T-cell (primary cell): ENCODE measurements at regions not wholly inside any gene's neighbourhood (a gene's known extent, or its start where the extent isn't known, plus 50 kb on each side); places are given as distances from the start of the nearest gene placed in this dataset.

ENCODE experiments used
- ATAC-seq, 4 experiments: fragments of 200-7000 bp in 3 of 4; fragments of 150-1000 bp in 1 of 4; cut with Tn5 transposase; replicated peaks in 1 of 4; 1 replicate in 3 of 4; 2 replicates in 1 of 4; pipeline ENCODE4 v1.10.0; 2021; ENCODE audit warnings: moderate library complexity in 3 of 4, mild to moderate bottlenecking in 2 of 4, moderate number of reproducible peaks in 1 of 4
- CTCF ChIA-PET, 2 donors: fragments of 300-600 bp; sonication (Branson Sonifier 250); formaldehyde crosslinking; loops; one replicate each; lab custom pipeline; 2022; ENCODE audit warnings: antibody characterized with exemption in 2 of 2; lab: Charles Lee
- POLR2A ChIA-PET, 2 donors: fragments of 300-600 bp; sonication (Branson Sonifier 250); formaldehyde crosslinking; loops; one replicate each; lab custom pipeline; 2022; ENCODE audit warnings: antibody characterized with exemption in 2 of 2; lab: Charles Lee
- DNase-seq, 35 experiments: peaks; one replicate each; pipeline versions ENCODE4 v3.0.0 to v3.0.0-alpha.2; 2013 to 2023
- H3K27ac ChIP-seq: one replicate; pipeline ENCODE4 v1.5.1; 2013; ENCODE audit warnings: low read length
- H3K27me3 ChIP-seq, 2 experiments: replicated peaks in 1 of 2; 1 replicate in 1 of 2; 2 replicates in 1 of 2; pipeline versions ENCODE4 v1.6.1 to v1.7.0; 2013; ENCODE audit warnings: low read length in 1 of 2, mixed read lengths in 1 of 2; ENCODE audit not compliant: control insufficient read depth in 2 of 2, insufficient read depth in 2 of 2; ENCODE audit errors: extremely low read depth in 1 of 2
- H3K36me3 ChIP-seq, 2 donors: 1 replicate in 1 of 2; 2 replicates in 1 of 2; pipeline versions ENCODE4 v1.6.1 to v1.7.0; 2013; ENCODE audit warnings: low read length in 1 of 2; ENCODE audit not compliant: control insufficient read depth in 2 of 2, insufficient read depth in 1 of 2; ENCODE audit errors: extremely low read depth in 1 of 2
- H3K4me1 ChIP-seq, 2 experiments: 1 replicate in 1 of 2; 2 replicates in 1 of 2; pipeline versions ENCODE4 v1.6.1 to v1.7.0; 2013; ENCODE audit warnings: low read length in 2 of 2, mixed read lengths in 1 of 2; ENCODE audit not compliant: insufficient read depth in 2 of 2, control insufficient read depth in 1 of 2; ENCODE audit errors: extremely low read depth in 1 of 2
- H3K4me3 ChIP-seq, 2 donors: 1 replicate in 1 of 2; 2 replicates in 1 of 2; pipeline versions ENCODE4 v1.5.1 to v1.7.0; 2013; ENCODE audit warnings: mild to moderate bottlenecking in 2 of 2, low read length in 1 of 2, moderate library complexity in 1 of 2; ENCODE audit not compliant: control insufficient read depth in 1 of 2; ENCODE audit errors: extremely low read depth in 1 of 2
- H3K9me3 ChIP-seq: 2 replicates; pipeline ENCODE4 v1.7.0; 2013
- H3K27ac Mint-ChIP-seq, 2 donors: one replicate each; pipeline ENCODE4 v1.8.0; 2020 to 2021; ENCODE audit warnings: mild to moderate bottlenecking in 2 of 2, mixed read lengths in 2 of 2
- H3K27me3 Mint-ChIP-seq, 2 donors: one replicate each; pipeline ENCODE4 v1.8.0; 2021 to 2022; ENCODE audit warnings: mixed read lengths in 2 of 2
- H3K36me3 Mint-ChIP-seq: one replicate; pipeline ENCODE4 v1.8.0; 2021; ENCODE audit warnings: mixed read lengths
- H3K4me1 Mint-ChIP-seq, 3 donors: one replicate each; pipeline ENCODE4 v1.8.0; 2020 to 2022; ENCODE audit warnings: mixed read lengths in 3 of 3, mild to moderate bottlenecking in 1 of 3
- H3K4me3 Mint-ChIP-seq, 3 donors: one replicate each; pipeline ENCODE4 v1.8.0; 2020 to 2022; ENCODE audit warnings: mild to moderate bottlenecking in 3 of 3, mixed read lengths in 3 of 3, moderate library complexity in 3 of 3
- H3K9me3 Mint-ChIP-seq, 3 donors: one replicate each; pipeline ENCODE4 v1.8.0; 2020 to 2022; ENCODE audit warnings: mixed read lengths in 3 of 3
- WGBS: methylation state at CpG from one replicate; pipeline ENCODE4 v1.1.5; 2013; ENCODE audit warnings: missing lambda C conversion rate; ENCODE audit not compliant: insufficient coverage; 5-methylcytosine and 5-hydroxymethylcytosine counted together

GRCh38 chr21:38120984-38121855, 135.6 kb upstream of the KCNJ15 start:
- Mint-ChIP-seq H3K27ac (no peak overlapping the region), H3K4me1 (no peaks in the 10 kb centered on the region), H3K27me3 (peaks cover 4 to 6% of the 10 kb centered on the region in 2 donors), H3K36me3 (no peaks in the 10 kb centered on the region), H3K4me3 (no peak overlapping the region), H3K9me3 (no peaks in the 10 kb centered on the region)
- Histone ChIP-seq H3K4me3 (no peak overlapping the region), H3K4me1 (no peaks in the 10 kb centered on the region), H3K27me3 (peaks cover 0 to 6% of the 10 kb centered on the region in 2 experiments), H3K27ac (no peak overlapping the region), H3K9me3 (no peaks in the 10 kb centered on the region), H3K36me3 (no peaks in the 10 kb centered on the region)
- ChIA-PET CTCF (no interaction called here), POLR2A (no interaction called here)
- ATAC-seq (no peak), DNase-seq (no peak)
- WGBS: 88% methylated on average over 22 of the region's 32 CpGs

GRCh38 chr21:38121888-38122720, 134.7 kb upstream of the KCNJ15 start:
- Histone ChIP-seq H3K36me3 (no peaks in the 10 kb centered on the region), H3K9me3 (no peaks in the 10 kb centered on the region), H3K27ac (no peak overlapping the region), H3K4me1 (no peaks in the 10 kb centered on the region), H3K4me3 (no peak overlapping the region), H3K27me3 (peaks cover 0 to 6% of the 10 kb centered on the region in 2 experiments)
- Mint-ChIP-seq H3K9me3 (no peaks in the 10 kb centered on the region), H3K27me3 (peaks cover 4 to 6% of the 10 kb centered on the region in 2 donors), H3K4me3 (no peak overlapping the region), H3K4me1 (no peaks in the 10 kb centered on the region), H3K27ac (no peak overlapping the region), H3K36me3 (no peaks in the 10 kb centered on the region)
- DNase-seq: no peak
- 80% methylated on average over 3 of the region's 7 CpGs for WGBS
- no peak for ATAC-seq
- CTCF ChIA-PET: no interaction called here
- POLR2A ChIA-PET: no interaction called here

GRCh38 chr21:38123626-38124025, 133.2 kb upstream of the KCNJ15 start:
- Mint-ChIP-seq H3K27ac (no peak overlapping the region), H3K4me3 (no peak overlapping the region), H3K27me3 (peaks cover 4 to 8% of the 10 kb centered on the region in 2 donors), H3K9me3 (no peaks in the 10 kb centered on the region), H3K36me3 (no peaks in the 10 kb centered on the region), H3K4me1 (no peaks in the 10 kb centered on the region)
- H3K4me1 ChIP-seq: no peaks in the 10 kb centered on the region
- no peaks in the 10 kb centered on the region for H3K36me3 ChIP-seq
- H3K27me3 ChIP-seq: peaks cover 0 to 6% of the 10 kb centered on the region in 2 experiments
- no peak overlapping the region for H3K27ac ChIP-seq
- POLR2A ChIA-PET: no interaction called here
- H3K9me3 ChIP-seq: no peaks in the 10 kb centered on the region
- DNase-seq: no peak
- H3K4me3 ChIP-seq: no peak overlapping the region
- ATAC-seq: no peak
- CTCF ChIA-PET: no interaction called here
- WGBS: 87% methylated on average over 2 of the region's 5 CpGs

- no peaks in the 10 kb centered on the region for H3K36me3 ChIP-seq
- 0% methylated on average over 1 of the region's 8 CpGs for WGBS
- Mint-ChIP-seq H3K36me3 (no peaks in the 10 kb centered on the region), H3K27ac (no peak overlapping the region), H3K4me1 (no peaks in the 10 kb centered on the region), H3K27me3 (peaks cover 18 to 23% of the 10 kb centered on the region in 2 donors), H3K4me3 (no peak overlapping the region), H3K9me3 (no peaks in the 10 kb centered on the region)
- no peaks in the 10 kb centered on the region for H3K4me1 ChIP-seq
- peak in 1 of 4 experiments; percentile 55 for ATAC-seq
- H3K27me3 ChIP-seq: no peaks in the 10 kb centered on the region
- POLR2A ChIA-PET: no interaction called here
- H3K4me3 ChIP-seq: no peak overlapping the region
- no peaks in the 10 kb centered on the region for H3K9me3 ChIP-seq
- CTCF ChIA-PET: interaction anchor here (0.6 to 0.9 kb wide), 3 partner anchors 9 to 23 kb away, joined by 3 to 6 read pairs (median 4); no protein-coding TSS in a partner anchor
- H3K27ac ChIP-seq: no peak overlapping the region
- DNase-seq: peak in 28 of 35 experiments; percentile 2 to 50 (median 17)
Observed at GRCh38 chr21:38126666-38127303, 130.0 kb upstream of the KCNJ15 start.

GRCh38 chr21:38129711-38130110, 127.1 kb upstream of the KCNJ15 start:
- CTCF ChIA-PET: no interaction called here
- H3K27me3 ChIP-seq: no peaks in the 10 kb centered on the region
- ATAC-seq (no peak), DNase-seq (no peak)
- Mint-ChIP-seq H3K36me3 (no peaks in the 10 kb centered on the region), H3K9me3 (no peaks in the 10 kb centered on the region), H3K4me3 (no peak overlapping the region), H3K27me3 (peaks cover 25 to 28% of the 10 kb centered on the region in 2 donors), H3K27ac (no peak overlapping the region), H3K4me1 (no peaks in the 10 kb centered on the region)
- no peak overlapping the region for H3K4me3 ChIP-seq
- H3K9me3 ChIP-seq: no peaks in the 10 kb centered on the region
- no peaks in the 10 kb centered on the region for H3K36me3 ChIP-seq
- no peak overlapping the region for H3K27ac ChIP-seq
- POLR2A ChIA-PET: no interaction called here
- no CpG with 5 or more reads among the region's 1 CpG for WGBS
- H3K4me1 ChIP-seq: no peaks in the 10 kb centered on the region

GRCh38 chr21:38133240-38133639, 123.6 kb upstream of the KCNJ15 start:
- DNase-seq: no peak
- Histone ChIP-seq H3K36me3 (no peaks in the 10 kb centered on the region), H3K27ac (no peak overlapping the region), H3K4me1 (no peaks in the 10 kb centered on the region), H3K27me3 (no peaks in the 10 kb centered on the region), H3K4me3 (no peak overlapping the region), H3K9me3 (no peaks in the 10 kb centered on the region)
- Mint-ChIP-seq H3K4me1 (no peaks in the 10 kb centered on the region), H3K4me3 (no peak overlapping the region), H3K27ac (no peak overlapping the region), H3K9me3 (no peaks in the 10 kb centered on the region), H3K36me3 (no peaks in the 10 kb centered on the region), H3K27me3 (peaks cover 27 to 31% of the 10 kb centered on the region in 2 donors)
- no peak for ATAC-seq
- WGBS: 80% methylated on average over 1 of the region's 3 CpGs
- POLR2A ChIA-PET: no interaction called here
- CTCF ChIA-PET: no interaction called here
